Cerebellar nuclear complex (tissue), 1 donor: ENCODE measurements at regions not wholly inside any gene's neighbourhood (a gene's known extent, or its start where the extent isn't known, plus 50 kb on each side); places are given as distances from the start of the nearest gene placed in this dataset.

Source experiments
- DNase-seq, 2 experiments: peaks; one replicate each; lab custom pipeline; 2025; lab: John Stamatoyannopoulos, UW

DNA sequence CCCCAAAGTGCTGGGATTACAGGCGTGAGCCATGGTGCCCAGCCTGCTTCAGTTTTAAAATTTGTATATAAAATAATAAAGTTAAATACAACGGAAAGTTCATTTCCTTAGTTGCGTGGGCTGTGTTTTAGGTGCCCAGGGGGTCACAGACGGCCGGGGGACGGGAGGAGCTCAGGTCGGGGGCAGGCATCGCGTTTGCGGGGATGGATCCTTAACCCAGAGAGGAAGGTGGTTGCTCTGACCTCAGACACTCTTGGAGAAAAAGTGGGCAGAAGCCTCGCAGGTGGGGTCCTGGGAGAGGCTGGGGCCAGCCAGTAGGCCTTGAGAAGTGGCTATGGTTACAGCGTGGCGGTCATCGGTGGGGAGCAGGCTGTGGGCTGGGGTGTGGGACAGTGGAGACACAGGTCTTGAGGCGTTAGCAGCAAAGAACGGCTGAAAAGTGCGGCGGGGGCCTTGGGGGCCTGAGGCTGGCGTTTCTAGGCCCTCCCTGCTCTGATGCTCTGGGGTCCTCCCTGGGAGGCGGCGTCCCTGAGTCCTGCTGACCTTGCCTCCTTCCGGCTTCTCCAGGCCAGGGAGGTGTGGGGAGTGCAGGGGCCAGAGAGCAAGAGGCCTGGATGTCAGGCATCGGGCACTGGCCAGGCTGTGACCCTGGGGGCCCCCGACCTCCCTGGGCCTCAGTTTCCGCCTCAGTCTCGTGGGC is 54.4 kb downstream of the UNCX start:
- no peak for DNase-seq

DNA sequence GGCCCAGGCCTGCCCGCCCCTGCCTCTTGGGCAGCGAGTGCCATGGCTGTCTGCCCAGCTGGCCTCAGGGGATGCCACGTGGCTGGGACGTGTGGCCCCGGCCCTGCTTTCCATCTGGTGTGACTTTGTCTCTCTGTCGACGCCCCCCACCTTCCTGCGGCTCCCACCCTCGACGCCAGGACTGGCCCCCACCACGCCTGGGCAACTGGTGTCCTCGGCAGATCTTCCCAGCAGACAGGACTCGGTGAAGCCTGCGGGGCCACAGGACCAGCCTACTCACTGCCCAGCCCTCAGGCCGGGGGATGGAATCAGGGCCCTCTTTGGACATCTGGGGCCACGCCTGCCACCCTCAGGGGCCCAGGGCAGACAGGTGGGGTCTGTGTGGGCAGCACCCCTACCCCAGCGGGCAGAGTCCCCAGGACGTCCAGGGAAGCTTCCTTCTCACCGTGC is 55.1 kb downstream of the UNCX start:
- no peak for DNase-seq

DNA sequence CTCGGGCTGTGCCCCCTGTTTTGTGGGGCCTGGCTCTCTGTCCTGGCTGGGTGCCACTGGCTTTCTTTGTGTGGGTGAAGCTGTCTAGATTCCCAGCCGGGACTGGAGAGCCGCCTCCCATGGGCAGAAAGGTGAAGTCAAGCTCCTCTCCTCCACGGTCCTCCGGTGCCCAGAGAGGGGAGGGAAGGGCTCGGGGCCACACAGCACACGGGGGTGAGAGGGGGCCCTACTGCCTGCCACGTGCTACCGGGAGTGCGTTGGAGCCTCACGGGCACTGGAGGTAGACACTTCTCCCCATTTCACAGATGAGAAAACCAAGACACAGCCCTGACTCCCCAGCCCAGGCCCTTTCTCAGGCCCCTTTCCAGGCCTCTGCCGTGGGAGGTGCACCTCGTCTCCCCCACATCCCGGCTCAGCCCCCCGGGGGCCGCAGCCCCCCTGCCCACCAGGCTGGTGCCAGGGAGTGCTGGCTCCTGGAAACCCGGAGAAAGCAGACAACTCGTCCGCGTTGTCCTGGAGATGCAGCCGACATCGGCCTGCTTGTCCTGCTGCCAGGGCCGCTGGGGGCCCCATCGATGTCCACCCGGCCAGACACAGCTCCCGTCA is 55.8 kb downstream of the UNCX start:
- no peak for DNase-seq

DNA sequence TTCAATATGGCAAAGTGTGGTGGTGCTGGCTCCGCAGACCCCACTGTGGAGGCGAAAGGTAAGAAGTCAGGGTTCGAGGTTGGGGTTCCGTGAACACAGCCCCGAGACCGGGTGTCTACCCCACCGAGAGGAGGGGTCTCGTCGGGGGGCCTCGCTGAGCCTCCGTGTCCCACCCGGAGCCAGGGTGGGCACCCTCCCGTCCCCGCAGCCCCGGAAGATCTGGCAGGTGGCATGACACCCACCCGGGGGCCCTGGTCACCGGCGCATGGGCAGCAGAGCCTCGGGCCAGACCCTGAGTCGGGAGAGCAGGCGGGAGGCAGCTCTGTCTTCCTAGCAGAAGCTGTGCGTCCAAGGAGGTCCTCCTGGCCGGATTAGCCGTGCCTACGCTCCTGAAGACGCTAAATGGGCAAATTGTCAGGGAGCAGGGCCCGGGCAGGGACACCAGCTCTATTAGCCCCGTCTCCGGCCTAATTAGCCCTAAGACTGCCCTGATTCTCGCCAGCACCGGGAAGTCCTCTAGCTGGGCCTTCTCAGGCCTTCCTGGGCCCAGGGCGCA is 56.4 kb downstream of the UNCX start:
- DNase-seq, result no peak

DNA sequence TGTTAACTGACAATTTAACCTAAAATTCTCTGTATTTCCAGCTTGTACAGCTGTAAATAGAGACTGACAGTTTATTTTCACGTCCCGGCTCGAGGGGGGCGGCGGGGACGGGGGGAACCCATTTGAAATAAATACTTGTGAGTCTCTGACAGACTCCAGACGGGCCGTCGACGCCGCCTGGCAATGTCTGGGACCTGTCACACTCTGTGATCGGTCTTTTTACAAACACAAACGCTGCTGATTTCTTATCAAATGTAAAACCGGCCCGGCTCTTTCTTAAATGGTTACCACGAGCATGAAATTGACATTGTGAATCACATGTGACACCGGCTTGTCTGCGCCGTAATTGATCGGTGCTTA is 57.0 kb downstream of the UNCX start:
- no peak for DNase-seq

DNA sequence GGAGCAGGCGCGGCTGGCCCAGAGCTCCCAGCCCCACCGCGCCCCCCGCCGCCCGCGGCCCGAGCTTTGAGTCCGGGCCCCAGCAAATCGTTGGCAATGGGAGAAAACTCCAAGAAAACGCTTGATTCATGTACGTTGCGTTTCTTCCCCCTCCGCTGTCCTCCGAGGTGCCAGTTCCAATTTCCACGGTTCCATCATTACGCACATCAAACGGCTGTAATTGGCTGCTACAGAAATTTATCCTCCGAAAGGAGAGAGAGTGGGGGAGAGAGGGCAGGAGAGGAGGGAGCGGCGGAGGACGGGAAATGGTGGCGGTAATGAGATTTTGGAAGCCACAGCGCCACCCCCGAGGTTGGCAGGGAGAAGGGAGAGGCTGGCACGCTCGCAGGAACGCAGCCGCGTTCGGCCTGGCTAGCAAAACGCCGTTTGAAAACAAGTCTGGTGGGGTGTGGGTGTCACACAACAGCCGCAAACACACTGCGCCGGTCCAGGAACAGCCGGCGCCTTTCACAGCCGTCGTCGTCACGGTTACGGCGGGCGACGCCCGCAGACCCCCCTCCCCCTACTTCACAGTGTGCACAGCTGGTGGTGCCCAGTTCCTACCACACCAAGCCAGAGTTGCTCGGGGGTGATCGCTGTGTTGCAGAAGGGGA is 57.5 kb downstream of the UNCX start:
- peak; percentile 24 to 34 for DNase-seq

DNA sequence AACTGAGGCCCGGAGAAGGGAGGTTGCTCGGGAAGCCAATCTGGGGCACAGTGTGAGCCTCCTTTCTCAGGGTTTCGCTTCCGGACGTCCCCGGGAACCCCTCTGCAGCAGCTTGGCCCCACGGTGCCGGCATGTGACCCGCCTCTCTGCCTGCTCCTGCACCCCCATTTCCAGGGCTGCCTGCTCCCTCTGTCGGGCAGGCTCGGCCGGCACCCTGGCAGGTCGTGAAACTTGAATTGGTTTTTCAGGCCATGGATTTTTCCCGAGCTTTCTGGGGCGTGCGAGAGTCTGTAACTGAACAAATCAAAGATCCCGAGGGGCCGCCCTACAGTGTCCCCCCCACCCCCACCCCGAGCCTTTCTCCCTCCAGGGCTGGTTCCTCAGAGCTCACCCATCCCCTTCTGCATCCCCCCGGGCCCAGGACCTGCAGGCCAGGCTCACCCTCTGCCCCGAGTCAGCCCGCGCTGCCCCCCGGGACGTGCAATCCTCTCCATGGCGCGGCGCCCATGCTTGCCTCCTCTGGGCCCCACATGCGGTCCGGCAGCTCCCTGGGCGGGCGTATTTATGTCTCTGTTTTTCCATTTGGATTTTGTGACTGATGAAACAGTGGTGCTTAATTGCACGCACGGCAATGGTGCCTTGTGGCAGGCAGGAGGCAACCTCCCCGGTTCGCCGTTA is 58.1 kb downstream of the UNCX start:
- peak in 1 of 2 experiments; percentile 32 for DNase-seq

DNA sequence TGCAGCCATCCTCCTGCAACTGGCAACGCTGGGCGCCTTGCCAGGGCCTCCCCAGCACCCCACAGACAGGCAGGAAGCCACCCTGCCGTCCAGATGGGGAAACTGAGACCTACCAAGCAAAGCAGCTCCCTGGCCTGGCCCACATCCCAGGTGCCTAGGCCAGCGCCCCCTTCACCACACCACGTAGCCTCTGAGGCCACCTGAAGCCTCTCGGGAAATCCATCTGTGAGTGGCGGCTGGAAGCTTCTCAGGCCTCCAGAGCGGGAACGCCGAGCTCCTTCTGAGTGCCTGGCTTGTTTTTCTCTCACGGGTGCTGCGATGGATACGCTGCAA is 58.7 kb downstream of the UNCX start:
- no peak for DNase-seq

DNA sequence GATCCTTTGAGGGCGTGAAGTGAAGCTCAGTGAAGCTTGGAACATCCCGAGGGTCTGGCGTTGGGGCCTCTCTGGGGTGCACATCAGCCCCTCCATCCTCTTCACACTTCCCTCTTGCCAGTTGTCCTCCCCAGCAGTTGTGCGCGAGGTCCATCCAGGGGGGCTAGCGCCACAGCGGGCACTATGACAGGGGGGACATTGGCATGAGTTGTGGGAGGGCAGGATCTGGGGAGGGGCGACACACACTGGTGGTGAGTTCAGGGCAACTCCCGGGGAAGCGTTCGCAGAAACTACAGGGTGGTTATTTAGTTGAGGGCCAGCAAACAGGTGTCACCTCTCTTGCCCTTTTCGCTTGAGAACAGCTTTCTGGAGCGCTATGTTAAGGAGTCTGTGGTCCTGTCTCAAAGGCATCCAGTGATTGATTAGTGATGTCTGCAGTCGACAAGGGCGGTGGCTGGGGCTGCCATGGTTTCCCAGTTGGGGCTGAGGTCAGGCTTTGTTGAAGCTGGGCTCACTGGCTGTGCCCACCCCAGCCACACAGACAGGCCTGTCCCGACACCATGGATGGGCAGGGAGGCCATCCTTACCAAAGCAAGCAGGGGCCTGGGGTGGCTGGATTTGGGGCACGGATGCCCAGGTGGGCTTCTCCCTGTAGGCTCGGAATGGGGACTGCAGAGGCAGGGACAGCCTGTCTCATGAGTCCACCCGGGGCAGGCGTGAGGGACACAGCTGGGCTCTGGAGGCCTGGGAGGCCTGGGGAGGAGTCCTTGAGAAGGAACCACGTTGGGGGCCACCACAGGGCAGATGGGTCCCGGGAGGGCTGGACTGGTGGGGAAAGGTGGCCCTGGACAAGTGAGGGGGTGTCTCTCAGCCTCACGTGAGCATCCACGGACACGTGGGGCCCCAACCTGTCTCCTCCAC is 59.4 kb downstream of the UNCX start:
- DNase-seq, result no peak

DNA sequence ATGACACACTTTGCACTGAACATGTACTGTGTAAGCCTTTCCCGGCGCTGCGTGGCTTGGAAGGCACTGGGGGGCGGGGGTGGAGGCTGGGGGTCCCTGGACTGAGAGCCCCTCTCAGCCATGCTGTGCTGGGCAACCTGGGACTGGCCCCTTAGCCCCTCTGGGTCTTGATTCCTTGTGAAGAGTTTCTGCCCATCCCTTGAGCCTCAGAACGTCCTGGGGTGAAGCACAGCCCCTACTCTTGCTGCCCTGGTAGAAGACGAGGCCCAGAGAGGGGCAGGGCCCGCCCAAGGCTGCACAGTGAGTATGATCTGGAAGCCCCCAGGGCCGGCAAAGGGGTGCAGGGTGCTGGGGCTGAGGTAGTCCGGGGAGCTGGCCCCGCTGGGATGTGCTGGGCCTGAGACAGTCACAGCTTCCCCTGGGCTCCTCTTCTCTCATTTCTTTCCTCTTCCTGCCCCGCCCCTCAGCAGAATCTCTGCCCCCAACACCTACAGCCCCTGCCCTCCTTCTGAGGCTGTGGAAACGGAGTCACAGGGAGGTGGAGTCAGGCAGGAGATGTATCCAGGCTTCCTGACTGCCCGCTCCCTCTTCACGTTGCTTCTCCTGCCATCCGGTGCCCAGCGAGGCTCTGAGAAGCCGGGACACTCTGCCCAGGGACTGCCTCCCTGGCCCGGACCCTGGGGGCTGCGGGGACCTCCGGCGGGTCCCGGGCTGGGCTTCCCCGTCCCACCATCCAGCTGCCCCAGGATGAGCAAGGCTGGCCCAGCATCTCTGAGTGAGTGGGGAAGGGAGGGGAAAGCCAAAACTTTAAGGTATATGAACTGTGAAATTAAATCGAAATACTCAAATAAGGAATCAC is 60.5 kb downstream of the UNCX start:
- DNase-seq, result no peak

DNA sequence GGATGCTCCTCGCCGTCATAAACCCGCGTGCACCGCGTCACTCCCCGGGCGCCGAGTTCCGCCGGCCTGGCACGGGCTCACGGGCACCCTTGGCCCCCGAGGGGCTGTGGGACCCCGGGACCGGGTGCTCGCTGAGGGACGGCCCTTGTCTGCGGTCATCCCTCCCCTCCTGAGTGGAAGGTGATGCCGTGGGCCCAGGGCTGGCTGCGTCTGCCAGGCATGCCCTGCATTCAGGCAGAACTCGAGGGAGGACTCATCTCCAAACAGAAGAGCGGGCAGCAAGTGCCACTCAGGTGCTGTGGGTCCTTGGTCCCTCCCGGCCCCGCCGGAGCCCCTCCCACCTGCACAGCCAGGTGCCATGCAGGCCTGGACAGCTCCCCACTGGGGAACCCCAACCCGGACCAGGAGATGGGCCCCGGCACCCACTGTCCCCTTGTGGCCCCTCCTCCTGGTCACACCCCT is 61.3 kb downstream of the UNCX start:
- no peak for DNase-seq

DNA sequence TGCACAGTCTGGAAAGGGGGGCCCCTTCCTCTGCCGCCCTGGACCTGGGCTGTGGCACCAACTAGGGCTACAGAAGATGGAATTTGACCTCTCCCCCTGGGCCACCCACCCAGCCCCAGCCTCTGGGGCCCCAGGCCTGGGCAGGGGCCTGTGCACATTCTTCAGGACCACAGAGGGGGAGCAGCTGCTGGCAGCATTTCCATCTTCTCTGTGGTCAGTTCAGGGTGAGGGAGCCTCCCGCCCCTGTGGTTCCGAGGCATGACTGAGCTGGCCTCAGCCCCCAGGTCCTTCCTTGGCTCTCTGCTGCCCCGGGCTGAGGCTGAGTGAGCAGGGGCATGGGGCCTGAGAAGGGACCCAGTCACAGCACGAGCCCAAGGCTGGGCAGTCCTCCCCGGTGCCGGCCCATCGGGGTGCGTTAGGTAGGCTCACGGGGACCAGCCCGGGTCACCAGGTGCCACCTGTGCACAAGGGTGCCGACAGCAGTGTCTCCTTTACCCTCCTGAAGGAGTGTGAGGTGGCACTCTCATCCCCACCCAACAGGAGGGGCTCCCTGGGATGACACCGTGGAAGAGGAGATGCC is 63.2 kb downstream of the UNCX start:
- DNase-seq, result no peak

DNA sequence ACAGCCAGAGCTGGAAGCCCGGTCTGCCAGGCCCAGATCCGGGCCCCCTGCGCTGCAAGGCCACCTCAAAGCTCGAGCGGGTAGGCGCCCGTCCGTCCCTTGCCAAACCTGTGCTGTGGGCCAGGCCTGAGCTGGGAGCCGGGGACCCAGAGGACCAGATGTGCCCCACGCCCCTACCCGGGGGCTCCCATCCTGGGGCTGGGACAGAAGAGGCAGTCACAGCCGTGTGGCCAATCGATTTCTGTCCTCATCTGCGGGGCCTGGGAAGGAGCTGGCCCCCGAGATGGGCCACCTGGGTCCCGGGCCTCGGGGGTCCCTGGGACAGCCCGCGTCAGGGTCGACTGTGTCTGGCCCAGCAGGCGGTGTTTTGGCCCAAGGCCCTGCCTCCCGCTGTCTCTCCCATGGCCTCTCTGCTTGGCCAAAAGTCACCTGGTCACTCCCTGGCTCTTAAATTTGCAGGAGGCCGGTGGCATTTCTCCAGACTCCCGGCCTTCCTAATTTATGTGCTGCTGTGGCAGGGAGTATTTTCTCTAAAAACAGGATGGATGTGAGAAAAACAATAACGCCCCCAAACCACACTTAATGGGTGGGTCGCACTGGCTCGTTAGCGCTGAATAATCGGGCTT is 63.8 kb downstream of the UNCX start:
- DNase-seq, result no peak

DNA sequence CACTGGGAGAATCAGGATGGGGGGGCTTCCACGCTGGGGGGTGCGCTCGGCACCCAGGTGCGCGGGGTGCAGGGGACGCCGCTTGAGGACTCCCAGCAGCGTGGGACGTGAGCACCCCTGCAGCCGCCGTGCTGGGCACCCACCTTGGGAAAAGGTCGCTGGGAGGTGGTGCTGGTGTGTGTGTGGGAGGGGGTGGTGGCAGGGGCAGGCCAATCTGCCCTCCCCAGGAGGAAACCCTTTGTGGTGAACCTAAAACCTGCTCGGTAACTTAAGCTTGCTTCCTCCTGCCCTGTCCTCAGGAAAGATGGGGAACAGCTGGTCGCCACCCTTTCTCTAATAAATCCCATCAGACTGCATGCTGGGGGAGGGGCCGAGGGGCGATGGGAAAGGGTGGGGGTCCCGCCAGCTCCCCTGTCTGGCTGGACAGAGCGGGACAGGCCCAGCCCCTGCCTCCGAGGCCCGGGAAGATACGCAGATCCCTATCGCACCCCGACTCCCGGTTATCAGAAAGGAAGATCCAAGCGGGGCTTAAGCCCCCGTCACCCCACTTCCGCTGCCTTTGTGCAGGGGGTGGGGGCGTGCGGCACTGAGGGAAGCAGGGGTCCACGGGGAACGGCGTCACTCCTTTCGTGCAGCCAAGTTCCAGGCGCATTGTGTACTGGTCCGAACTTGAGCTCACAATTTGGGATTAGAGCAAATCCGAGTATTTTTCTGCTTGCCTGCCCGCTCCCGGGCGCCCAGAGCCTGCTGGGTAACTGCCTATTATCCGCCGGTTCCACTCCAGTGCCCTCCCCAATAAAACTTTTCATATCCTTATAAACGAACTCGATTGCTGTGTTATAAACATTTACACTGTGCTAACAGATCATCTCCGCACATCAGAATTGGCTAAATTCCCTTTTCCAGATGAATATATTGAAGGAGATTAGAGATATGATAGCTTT is 64.6 kb downstream of the UNCX start:
- no peak for DNase-seq

DNA sequence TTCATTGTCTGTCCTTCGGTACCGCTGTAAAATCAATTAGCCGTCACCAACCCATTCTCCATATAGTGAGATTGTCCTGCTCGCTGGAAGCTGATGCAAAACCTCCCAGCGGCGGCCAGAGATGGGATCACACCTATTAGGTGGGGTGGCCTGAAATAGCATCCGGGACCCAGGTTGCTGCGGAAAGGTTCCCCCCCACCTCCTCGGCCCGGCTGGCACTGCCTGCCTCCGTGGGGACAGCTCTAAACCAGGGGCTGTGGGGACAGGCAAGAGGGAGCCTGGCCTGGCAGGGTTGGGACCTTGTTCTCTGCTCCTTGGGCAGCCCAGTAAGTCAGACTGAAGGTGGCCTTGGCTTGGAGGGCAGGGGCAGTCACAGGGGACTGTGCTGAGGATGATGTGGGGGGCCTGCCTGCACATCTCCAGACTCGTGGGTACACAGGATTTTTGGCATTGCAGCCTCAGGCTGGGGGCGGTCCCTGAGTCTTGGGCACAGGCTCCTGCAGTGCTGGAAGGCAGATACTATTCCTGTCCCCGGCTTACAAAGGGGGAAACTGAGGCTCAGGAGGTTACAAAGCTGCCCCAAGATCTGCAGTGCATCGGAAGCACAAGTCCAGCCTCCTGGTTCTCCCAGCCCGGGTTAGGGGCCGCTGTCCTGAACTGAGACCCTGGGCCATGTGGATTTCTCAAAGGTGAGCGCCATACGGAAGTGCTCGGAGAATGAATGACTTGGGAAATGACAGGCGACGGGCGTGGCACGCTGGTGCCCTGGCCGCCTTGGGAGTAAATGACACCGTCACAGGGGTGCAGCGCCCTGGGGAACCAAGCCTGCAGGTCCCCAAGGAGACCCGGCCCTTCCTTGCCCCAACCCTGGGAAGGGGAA is 65.6 kb downstream of the UNCX start:
- DNase-seq, result no peak

DNA sequence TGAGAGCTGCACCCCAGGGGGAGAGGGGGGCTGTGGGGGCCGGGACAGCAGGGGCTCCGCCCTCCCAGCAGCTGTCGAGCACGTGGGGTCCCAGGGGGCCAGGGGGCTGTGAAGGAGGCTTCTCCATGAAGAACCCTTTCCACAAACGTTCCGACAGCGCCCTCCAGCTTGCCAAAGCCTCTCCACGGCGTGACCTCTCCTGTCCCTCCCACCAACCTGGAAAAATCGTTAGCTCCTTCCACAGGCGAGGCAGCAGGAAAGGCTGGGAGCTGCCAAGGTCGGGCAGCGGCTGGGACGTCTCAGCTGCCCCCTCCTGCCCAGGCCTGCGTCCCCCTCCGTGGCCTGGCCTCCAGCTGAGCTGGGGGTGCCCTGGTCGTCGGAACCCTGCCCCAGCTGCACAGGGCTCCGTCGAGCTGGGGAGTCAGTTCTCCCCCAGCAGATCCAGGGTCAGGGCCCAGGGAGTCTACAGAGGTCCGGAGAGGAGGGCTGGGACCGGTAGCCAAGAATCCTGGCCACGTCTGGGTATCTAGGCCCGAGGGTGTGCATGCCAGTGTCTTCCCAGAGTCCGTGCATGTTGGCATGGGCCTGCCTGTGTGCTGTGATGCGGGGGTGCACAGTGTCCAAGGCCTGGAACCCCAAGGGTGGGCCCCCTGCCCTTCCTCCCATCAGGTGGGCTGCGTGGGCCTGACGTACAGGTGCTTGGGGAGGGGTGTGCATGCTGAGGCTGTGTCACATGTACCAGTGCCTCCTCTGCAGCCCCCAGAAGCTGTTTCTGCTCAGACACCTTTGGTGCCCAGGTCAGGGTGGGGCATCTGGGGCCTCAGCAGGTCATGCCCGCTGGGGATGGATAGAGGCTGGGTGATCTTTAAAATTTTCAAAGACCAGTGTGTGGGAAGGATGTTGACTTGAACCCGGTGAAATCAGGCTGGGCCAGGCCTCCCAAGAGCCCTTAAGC is 66.5 kb downstream of the UNCX start:
- no peak for DNase-seq
